Esophagus squamous epithelium (tissue), 5 donors: ENCODE measurements at regions not wholly inside any gene's neighbourhood (a gene's known extent, or its start where the extent isn't known, plus 50 kb on each side); places are given as distances from the start of the nearest gene placed in this dataset.

Source experiments
- DNase-seq: peaks from one replicate; lab custom pipeline; 2025; lab: John Stamatoyannopoulos, UW
- H3K27ac ChIP-seq, 4 donors: fragments of 200-600 bp; sonication (generic); one replicate each; pipeline ENCODE4 v1.5.1; 2016 to 2019; ENCODE audit warnings: mild to moderate bottlenecking in 1 of 4
- H3K27me3 ChIP-seq, 4 donors: fragments of 200-600 bp; sonication (generic); 1 replicate in 3 of 4; 2 replicates in 1 of 4; pipeline versions ENCODE4 v1.5.1 to v1.6.0; 2017 to 2021; ENCODE audit warnings: antibody characterized with exemption in 1 of 4
- H3K36me3 ChIP-seq, 3 donors: fragments of 200-600 bp; sonication (generic); one replicate each; pipeline ENCODE4 v1.5.1; 2016 to 2019
- H3K4me1 ChIP-seq, 3 donors: fragments of 200-600 bp; sonication (generic); one replicate each; pipeline ENCODE4 v1.5.1; 2017 to 2019
- H3K4me3 ChIP-seq, 4 donors: fragments of 200-600 bp; sonication (generic); 1 replicate in 3 of 4; 2 replicates in 1 of 4; pipeline ENCODE4 v1.5.1; 2016 to 2019; ENCODE audit warnings: mild to moderate bottlenecking in 2 of 4, moderate library complexity in 1 of 4
- H3K9me3 ChIP-seq, 3 donors: fragments of 200-600 bp; sonication (generic); one replicate each; pipeline ENCODE4 v1.5.1; 2016 to 2019
- POLR2A ChIP-seq, 4 donors: fragments of 450-650 bp; IDR thresholded peaks; one replicate each; pipeline ENCODE4 v1.6.1; 2017; ENCODE audit warnings: antibody characterized with exemption in 4 of 4, mild to moderate bottlenecking in 4 of 4, moderate library complexity in 3 of 4
- WGBS, 2 donors: methylation state at CpG; one replicate each; pipeline ENCODE4 v1.1.5; 2018; 5-methylcytosine and 5-hydroxymethylcytosine counted together
- intact Hi-C: fragments of 100-400 bp; cut with DNase I; formaldehyde crosslinking; loops from one replicate; pipeline ENCODE4 v1.15.0; 2022
- TF ChIP-seq, protein P1 (sequence below), 6 experiments: fragments of 450-650 bp in 4 of 6; fragments of 200-600 bp in 2 of 6; sonication (generic) in 2 of 6; IDR thresholded peaks; one replicate each; pipeline ENCODE4 v1.5.1; 2016 to 2019; ENCODE audit warnings: antibody characterized with exemption in 6 of 6, mild to moderate bottlenecking in 4 of 6, moderate library complexity in 4 of 6
- donor health status: DM: yes; HTN: yes; CAD: no.

- 22 to 26% methylated on average over 17 of the region's 17 CpGs for WGBS, 2 donors
- Histone ChIP-seq H3K27ac (peak overlapping the region in 2 of 4 donors; percentile 3 to 61), H3K4me3 (peak overlapping the region in 1 of 4 donors; percentile 13), H3K36me3 (no peaks in the 10 kb centered on the region), H3K4me1 (peaks cover 0 to 12% (median 3%) of the 10 kb centered on the region in 3 donors), H3K9me3 (no peaks in the 10 kb centered on the region), H3K27me3 (peaks cover 0 to 10% (median 0%) of the 10 kb centered on the region in 4 donors)
- no peak for TF ChIP-seq POLR2A (IDR thresholded peaks at IDR 0.05)
- TF ChIP-seq, protein P1, sequence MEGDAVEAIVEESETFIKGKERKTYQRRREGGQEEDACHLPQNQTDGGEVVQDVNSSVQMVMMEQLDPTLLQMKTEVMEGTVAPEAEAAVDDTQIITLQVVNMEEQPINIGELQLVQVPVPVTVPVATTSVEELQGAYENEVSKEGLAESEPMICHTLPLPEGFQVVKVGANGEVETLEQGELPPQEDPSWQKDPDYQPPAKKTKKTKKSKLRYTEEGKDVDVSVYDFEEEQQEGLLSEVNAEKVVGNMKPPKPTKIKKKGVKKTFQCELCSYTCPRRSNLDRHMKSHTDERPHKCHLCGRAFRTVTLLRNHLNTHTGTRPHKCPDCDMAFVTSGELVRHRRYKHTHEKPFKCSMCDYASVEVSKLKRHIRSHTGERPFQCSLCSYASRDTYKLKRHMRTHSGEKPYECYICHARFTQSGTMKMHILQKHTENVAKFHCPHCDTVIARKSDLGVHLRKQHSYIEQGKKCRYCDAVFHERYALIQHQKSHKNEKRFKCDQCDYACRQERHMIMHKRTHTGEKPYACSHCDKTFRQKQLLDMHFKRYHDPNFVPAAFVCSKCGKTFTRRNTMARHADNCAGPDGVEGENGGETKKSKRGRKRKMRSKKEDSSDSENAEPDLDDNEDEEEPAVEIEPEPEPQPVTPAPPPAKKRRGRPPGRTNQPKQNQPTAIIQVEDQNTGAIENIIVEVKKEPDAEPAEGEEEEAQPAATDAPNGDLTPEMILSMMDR (IDR thresholded peaks at IDR 0.05), result peak; percentile 76 to 96 (median 92)
- intact Hi-C loops, result no loop called here
- no peak for DNase-seq
These were observed 358.4 kb downstream of the THBS2 start for GRCh38 chr6:168895102-168895812.

DNA sequence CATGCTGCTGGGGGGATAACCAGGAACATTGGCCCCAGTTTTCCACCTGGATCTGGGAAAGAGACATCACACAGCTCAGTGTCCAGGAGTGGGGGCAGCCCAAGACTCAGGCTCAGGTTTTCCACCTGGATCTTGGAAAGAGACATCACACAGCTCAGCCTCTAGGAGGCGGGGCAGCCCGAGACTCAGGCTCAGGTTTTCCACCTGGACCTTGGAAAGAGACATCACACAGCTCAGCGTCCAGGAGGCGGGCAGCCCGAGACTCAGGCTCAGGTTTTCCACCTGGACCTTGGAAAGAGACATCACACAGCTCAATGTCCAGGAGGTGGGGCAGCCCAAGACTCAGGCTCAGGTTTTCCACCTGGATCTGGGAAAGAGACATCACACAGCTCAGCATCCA is 361.6 kb downstream of the THBS2 start:
- no peak overlapping the region for H3K27ac ChIP-seq
- no CpG with 5 or more reads among the region's 5 CpGs for WGBS, 2 donors
- H3K36me3 ChIP-seq, result no peaks in the 10 kb centered on the region
- H3K27me3 ChIP-seq, result peaks cover 0 to 8% (median 0%) of the 10 kb centered on the region in 4 donors
- H3K4me3 ChIP-seq, result no peak overlapping the region
- TF ChIP-seq, protein P1 (IDR thresholded peaks at IDR 0.05), result no peak
- TF ChIP-seq POLR2A (IDR thresholded peaks at IDR 0.05), result no peak
- no peak for DNase-seq
- peaks cover 0 to 12% (median 0%) of the 10 kb centered on the region in 3 donors for H3K4me1 ChIP-seq
- H3K9me3 ChIP-seq, result no peaks in the 10 kb centered on the region
- intact Hi-C loops, result no loop called here

- Histone ChIP-seq H3K9me3 (no peaks in the 10 kb centered on the region), H3K27ac (no peak overlapping the region), H3K4me1 (peaks cover 0 to 12% (median 0%) of the 10 kb centered on the region in 3 donors), H3K4me3 (no peak overlapping the region), H3K36me3 (no peaks in the 10 kb centered on the region), H3K27me3 (peaks cover 0 to 12% (median 0%) of the 10 kb centered on the region in 4 donors)
- WGBS, 2 donors, result 69 to 93% methylated on average over 2 to 3 of the region's 3 CpGs
- no peak for TF ChIP-seq POLR2A (IDR thresholded peaks at IDR 0.05)
- TF ChIP-seq, protein P1 (IDR thresholded peaks at IDR 0.05), result no peak
- no peak for DNase-seq
- intact Hi-C loops, result no loop called here
These were observed 362.7 kb downstream of the THBS2 start for GRCh38 chr6:168890981-168891365.

- 64 to 81% methylated on average over 13 to 16 of the region's 26 CpGs for WGBS, 2 donors
- Histone ChIP-seq H3K9me3 (no peaks in the 10 kb centered on the region), H3K27me3 (peaks cover 0 to 17% (median 0%) of the 10 kb centered on the region in 4 donors), H3K4me1 (peaks cover 0 to 8% (median 0%) of the 10 kb centered on the region in 3 donors), H3K27ac (no peak overlapping the region), H3K36me3 (no peaks in the 10 kb centered on the region), H3K4me3 (no peak overlapping the region)
- TF ChIP-seq, protein P1 (IDR thresholded peaks at IDR 0.05), result no peak
- TF ChIP-seq POLR2A (IDR thresholded peaks at IDR 0.05), result no peak
- DNase-seq, result no peak
- intact Hi-C loops, result no loop called here
These were observed 363.2 kb downstream of the THBS2 start for GRCh38 chr6:168890306-168890980.

GRCh38 chr6:168888786-168889345 is 364.8 kb downstream of the THBS2 start:
- Histone ChIP-seq H3K4me1 (peaks cover 0 to 7% (median 3%) of the 10 kb centered on the region in 3 donors), H3K36me3 (no peaks in the 10 kb centered on the region), H3K27ac (no peak overlapping the region), H3K27me3 (peaks cover 0 to 22% (median 0%) of the 10 kb centered on the region in 4 donors), H3K9me3 (no peaks in the 10 kb centered on the region), H3K4me3 (no peak overlapping the region)
- TF ChIP-seq, protein P1 (IDR thresholded peaks at IDR 0.05), result no peak
- no peak for TF ChIP-seq POLR2A (IDR thresholded peaks at IDR 0.05)
- intact Hi-C loops, result no loop called here
- 75 to 81% methylated on average over 14 to 18 of the region's 18 CpGs for WGBS, 2 donors
- no peak for DNase-seq
